GM12878 (cell line): ENCODE measurements at regions not wholly inside any gene's neighbourhood (a gene's known extent, or its start where the extent isn't known, plus 50 kb on each side); places are given as distances from the start of the nearest gene placed in this dataset.
"Not testable (repeated sequence)": the region's sequence is repeated elsewhere in the genome, so short reads cannot be mapped to it uniquely, and the experiment has no call there.

ENCODE experiments used
- ATAC-seq: fragments of 200-7000 bp; cut with Tn5 transposase; 3 replicates; pipeline ENCODE4 v1.9.1; 2020; ENCODE audit warnings: mild to moderate bottlenecking, moderate library complexity
- BruUV-seq: library from RNA; stranded (reverse); fragments of 400-500 nt; replicated peaks from 2 replicates; lab custom pipeline; 2021; lab: Mats Ljungman, UMichigan
- CTCF ChIA-PET: fragments of 300-600 bp; sonication (Branson Sonifier 250); formaldehyde crosslinking; extraction: SDS; loops from one replicate; lab custom pipeline; 2021; ENCODE audit warnings: inconsistent platforms; lab: Yijun Ruan, JAX
- POLR2A ChIA-PET: fragments of 350-600 bp; formaldehyde crosslinking; extraction: SDS; loops from one replicate; lab custom pipeline; 2021; ENCODE audit warnings: inconsistent platforms; lab: Charles Lee
- RAD21 ChIA-PET: fragments of 300-600 bp; sonication (Branson Sonifier 250); formaldehyde crosslinking; loops from one replicate; lab custom pipeline; 2023; ENCODE audit warnings: antibody characterized with exemption; ENCODE audit not compliant: unreplicated experiment; lab: Charles Lee
- SMC1A ChIA-PET: fragments of 300-600 bp; sonication (Branson Sonifier 250); formaldehyde crosslinking; loops from one replicate; lab custom pipeline; 2023; ENCODE audit not compliant: unreplicated experiment, uncharacterized antibody; lab: Charles Lee
- DNase-seq: peaks from one replicate; pipeline ENCODE4 v3.0.0-alpha.2; 2011; ENCODE audit warnings: low read depth, low spot score
- FAIRE-seq: peaks from 3 replicates; lab custom pipeline; 2011; peaks lifted over from hg19 to GRCh38; lab: Jason Lieb, UNC
- H2AFZ ChIP-seq: 2 replicates; pipeline ENCODE4 v1.6.0; 2011; ENCODE audit warnings: low read depth, low read length, control low read depth; ENCODE audit not compliant: control insufficient read depth
- H3K27ac ChIP-seq: 2 replicates; pipeline ENCODE4 v1.5.1; 2011; ENCODE audit warnings: control low read depth; ENCODE audit not compliant: control insufficient read depth, insufficient read depth
- H3K27me3 ChIP-seq, 2 experiments: replicated peaks in 1 of 2; 2 replicates each; pipeline versions ENCODE4 v1.6.0 to v1.6.1; 2011; ENCODE audit warnings: low read length in 1 of 2; ENCODE audit not compliant: control insufficient read depth in 2 of 2, insufficient read depth in 2 of 2
- H3K36me3 ChIP-seq, 2 experiments: 2 replicates each; pipeline ENCODE4 v1.5.1; 2011; ENCODE audit warnings: low read length in 1 of 2; ENCODE audit not compliant: control insufficient read depth in 2 of 2, insufficient read depth in 2 of 2
- H3K4me1 ChIP-seq: 2 replicates; pipeline ENCODE4 v1.6.1; 2011; ENCODE audit warnings: mild to moderate bottlenecking, low read length, moderate library complexity, mixed read lengths; ENCODE audit not compliant: control insufficient read depth, insufficient read depth
- H3K4me2 ChIP-seq: 2 replicates; pipeline ENCODE4 v1.6.0; 2011; ENCODE audit warnings: control low read depth; ENCODE audit not compliant: control insufficient read depth, insufficient read depth
- H3K4me3 ChIP-seq: fragments of 200-600 bp; sonication (generic); 2 replicates; pipeline ENCODE4 v1.5.1; 2016
- H3K79me2 ChIP-seq: 2 replicates; pipeline ENCODE4 v1.6.0; 2011; ENCODE audit warnings: low read length; ENCODE audit not compliant: control insufficient read depth, insufficient read depth
- H3K9ac ChIP-seq: 2 replicates; pipeline ENCODE4 v1.8.0; 2011; ENCODE audit warnings: low read length, control low read depth, mixed read lengths; ENCODE audit not compliant: control insufficient read depth, insufficient read depth
- H3K9me3 ChIP-seq: replicated peaks from 3 replicates; pipeline ENCODE4 v1.5.1; 2011; ENCODE audit warnings: mild to moderate bottlenecking, low read length; ENCODE audit not compliant: control insufficient read depth, insufficient read depth
- H4K20me1 ChIP-seq: 2 replicates; pipeline ENCODE4 v1.6.0; 2011; ENCODE audit not compliant: control insufficient read depth, insufficient read depth
- KDM1A ChIP-seq: fragments of 200-600 bp; sonication (generic); IDR thresholded peaks from 2 replicates; pipeline ENCODE4 v1.6.1; 2016; ENCODE audit warnings: borderline replicate concordance
- MTA3 ChIP-seq: IDR thresholded peaks from 2 replicates; pipeline ENCODE4 v1.6.1; 2012; ENCODE audit warnings: low read length, inconsistent platforms, borderline replicate concordance
- WGBS: methylation state at CpG from one replicate; pipeline ENCODE4 v1.1.6; 2016; ENCODE audit warnings: low lambda C conversion rate; ENCODE audit not compliant: insufficient replicate concordance, insufficient coverage; ENCODE audit errors: missing lambda C conversion rate; 5-methylcytosine and 5-hydroxymethylcytosine counted together
- in situ Hi-C: fragments of 300-500 bp; cut with MboI; formaldehyde crosslinking; loops from 9 replicates; pipeline ENCODE4 v1.14.3; 2018; ENCODE audit warnings: mixed read lengths
- intact Hi-C: fragments of 100-400 bp; cut with micrococcal nuclease; formaldehyde crosslinking; loops from one replicate; pipeline ENCODE4 v1.14.2; 2022; ENCODE audit not compliant: unreplicated experiment

- TF ChIP-seq KDM1A: no peak
- TF ChIP-seq MTA3: no peak
- TF ChIP-seq, all 136 proteins: peak for 0
Observed at GRCh38 chr14:71770431-71770830, 161.8 kb upstream of the RGS6 start (continued).

- H4K20me1 ChIP-seq, in situ Hi-C loops, ATAC-seq, H2AFZ ChIP-seq, POLR2A ChIA-PET, H3K36me3 ChIP-seq, RAD21 ChIA-PET, BruUV-seq, H3K4me3 ChIP-seq, DNase-seq, FAIRE-seq, H3K4me1 ChIP-seq, H3K4me2 ChIP-seq, H3K27ac ChIP-seq, H3K79me2 ChIP-seq, H3K9ac ChIP-seq, intact Hi-C loops, H3K27me3 ChIP-seq: not testable (repeated sequence)
- CTCF ChIA-PET: interaction anchor here (1.0 kb wide), 1 partner anchor 12 kb away, joined by 3 read pairs; no protein-coding TSS in a partner anchor
- SMC1A ChIA-PET: interaction anchor here (1.0 kb wide), 1 partner anchor 62 kb away, joined by 3 read pairs; no protein-coding TSS in a partner anchor
- 33% methylated on average over 2 of the region's 4 CpGs for WGBS
- peaks cover 13% of the 10 kb centered on the region; the same call in 2 of the 3 replicates for H3K9me3 ChIP-seq
Observed at GRCh38 chr14:71771421-71771820, 160.8 kb upstream of the RGS6 start.

GRCh38 chr14:71771996-71772395, 160.2 kb upstream of the RGS6 start:
- H3K4me3 ChIP-seq, intact Hi-C loops, in situ Hi-C loops, FAIRE-seq, RAD21 ChIA-PET, ATAC-seq, H3K79me2 ChIP-seq, H3K4me2 ChIP-seq, POLR2A ChIA-PET, DNase-seq, H2AFZ ChIP-seq, H3K36me3 ChIP-seq, H3K4me1 ChIP-seq, H4K20me1 ChIP-seq, H3K27me3 ChIP-seq, H3K27ac ChIP-seq, H3K9ac ChIP-seq, BruUV-seq: not testable (repeated sequence)
- SMC1A ChIA-PET: interaction anchor here (0.9 to 1.0 kb wide), 2 partner anchors 62 to 282 kb away, joined by 3 read pairs; no protein-coding TSS in a partner anchor
- CTCF ChIA-PET: interaction anchor here (1.0 to 1.4 kb wide), 2 partner anchors 12 to 83 kb away, joined by 3 to 10 read pairs; no protein-coding TSS in a partner anchor
- H3K9me3 ChIP-seq: peaks cover 13% of the 10 kb centered on the region; the same call in 2 of the 3 replicates
- WGBS: 74% methylated on average over 17 of the region's 17 CpGs
